AG08395 (cell line): ENCODE measurements at regions not wholly inside any gene's neighbourhood (a gene's known extent, or its start where the extent isn't known, plus 50 kb on each side); places are given as distances from the start of the nearest gene placed in this dataset.
A peak's percentile ranks its signal among the peaks of the same experiment; 100 is the strongest.

Experiments
- DNase-seq: peaks from one replicate; pipeline ENCODE4 v3.0.0; 2012; ENCODE audit warnings: mixed read lengths, low spot score

- DNase-seq, result no peak
Measured at GRCh38 chr19:16022681-16023080, 53.6 kb upstream of the TPM4 start.

DNA sequence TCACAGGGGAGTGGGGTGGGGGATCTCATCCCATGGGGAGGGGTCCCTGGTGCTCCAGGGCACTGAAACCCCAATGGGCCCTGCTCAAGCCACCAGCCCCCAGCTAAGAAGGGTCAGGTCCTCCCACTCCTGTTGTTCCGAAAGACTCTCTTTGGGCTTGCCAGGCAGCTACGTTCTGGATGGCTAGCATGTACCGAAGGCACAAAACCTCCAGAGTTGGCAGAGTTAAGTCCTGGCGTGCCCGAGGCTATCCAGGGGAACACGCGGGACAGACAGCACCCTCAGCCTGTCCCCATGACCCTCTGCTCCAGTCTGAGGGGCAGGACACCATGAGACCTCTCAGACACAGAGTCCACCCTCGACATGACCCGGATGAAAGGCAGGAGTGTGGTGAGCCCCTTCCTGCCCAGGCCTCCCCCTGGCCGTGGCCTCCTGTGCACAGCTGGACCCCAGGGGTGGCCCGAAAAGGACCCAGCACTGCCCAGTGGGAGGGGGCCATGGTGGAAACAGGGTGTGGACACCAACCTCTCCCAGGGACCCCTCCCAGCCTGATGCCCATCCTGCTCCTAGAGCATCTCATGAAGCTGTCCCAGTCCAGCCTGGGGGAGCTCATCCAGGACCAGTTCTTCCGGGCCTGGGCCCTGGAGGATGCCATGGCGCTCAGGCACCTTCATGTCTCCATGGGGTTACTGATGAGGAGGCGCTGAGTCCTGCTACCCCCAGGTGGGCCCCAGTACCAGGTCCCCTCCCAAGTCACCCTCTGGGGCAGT is 53.0 kb upstream of the TPM4 start:
- no peak for DNase-seq

DNA sequence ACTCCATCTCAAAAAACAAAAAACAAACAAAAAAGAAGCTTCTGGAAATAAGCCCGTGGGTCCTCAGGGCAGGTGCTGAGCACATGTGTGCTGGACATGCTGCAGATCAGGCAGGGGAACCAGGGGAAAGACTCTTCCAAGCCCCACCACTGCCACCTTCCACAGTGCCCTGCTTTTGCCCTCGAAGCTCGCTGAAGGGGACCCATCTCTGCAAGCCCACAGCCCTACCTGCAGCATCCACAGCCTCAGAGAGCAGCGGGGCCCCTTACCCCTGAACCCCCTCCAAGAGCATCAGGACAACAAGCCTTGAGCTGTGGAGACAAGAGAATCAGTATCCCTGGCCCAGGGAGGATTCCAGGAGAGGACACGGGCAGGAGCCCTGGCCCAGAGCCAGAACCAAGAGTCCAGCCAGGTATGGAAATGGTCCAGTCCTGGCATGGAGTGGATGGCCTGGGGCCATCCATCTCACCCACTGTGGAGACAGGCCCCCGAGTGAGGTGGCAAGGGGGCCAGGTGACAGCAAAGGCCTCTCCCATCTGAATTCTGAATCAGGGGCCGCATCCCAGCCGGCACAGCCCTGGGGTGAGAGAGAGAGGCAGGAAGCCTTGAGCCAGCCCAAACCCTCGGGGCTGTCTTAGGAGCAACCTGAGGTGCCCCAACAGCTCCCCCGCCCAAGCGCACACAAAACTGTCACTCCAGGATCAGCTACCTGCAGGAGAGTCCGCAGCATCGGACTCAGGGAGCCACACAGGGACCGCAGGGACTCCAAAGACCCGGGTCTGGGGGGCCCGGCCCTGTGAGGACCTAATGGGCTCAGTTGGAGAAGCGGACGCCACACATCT is 51.8 kb upstream of the TPM4 start:
- DNase-seq, result no peak

- peak; percentile 96 for DNase-seq
Measured at GRCh38 chr19:16025108-16026101, 50.9 kb upstream of the TPM4 start.

DNA sequence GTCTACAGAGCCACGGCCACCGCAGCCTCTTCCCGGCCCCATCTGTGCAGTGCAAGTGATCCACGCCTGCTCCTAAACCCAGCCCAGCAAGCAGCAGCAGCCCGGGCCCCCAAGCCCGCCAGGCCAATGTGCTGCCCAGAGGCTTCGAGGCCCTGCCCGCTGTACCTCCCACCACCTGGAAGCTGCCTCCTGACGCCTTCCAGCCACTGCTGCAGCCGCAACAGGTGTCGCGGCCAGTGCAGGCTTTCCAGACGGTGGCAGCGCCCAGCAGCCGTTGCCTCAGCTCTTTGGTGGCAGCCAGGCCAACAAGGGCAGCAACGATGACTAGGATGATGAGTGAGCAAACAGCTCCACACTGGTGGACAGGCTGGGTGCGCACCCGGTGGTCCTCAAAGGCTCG is 50.2 kb upstream of the TPM4 start:
- DNase-seq, result no peak
